ENCODE measurements at regions not wholly inside any gene's neighbourhood (a gene's known extent, or its start where the extent isn't known, plus 50 kb on each side); places are given as distances from the start of the nearest gene placed in this dataset.

DNA sequence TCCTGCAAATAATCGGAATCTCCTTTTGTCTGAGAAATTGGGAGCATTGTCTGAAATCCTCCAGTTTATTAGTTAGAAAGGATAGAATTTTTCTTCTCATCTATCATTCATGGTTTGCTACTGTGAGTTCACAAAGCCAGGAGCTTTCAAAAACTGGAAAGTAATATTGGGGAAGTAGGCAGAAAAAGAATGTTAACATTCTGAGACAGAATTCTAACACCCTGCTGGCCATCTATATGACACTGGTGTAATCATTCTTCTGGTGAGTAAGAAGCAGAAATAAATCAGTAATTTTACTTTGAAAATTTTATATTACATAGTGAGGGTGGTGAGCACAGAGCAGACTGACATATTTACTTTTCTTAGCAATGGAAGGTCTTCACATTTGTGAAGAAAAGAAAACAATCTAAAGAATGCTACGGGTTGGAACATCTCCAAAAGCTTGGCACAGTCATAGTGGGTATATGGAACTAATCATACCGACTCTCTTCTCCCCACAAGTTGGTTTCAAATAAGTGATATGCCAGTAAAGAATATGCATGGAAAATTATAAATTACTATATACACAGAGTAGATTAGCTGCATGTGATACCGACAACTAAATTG lies 344.9 kb downstream of the LPIN1 start:
- H3K4me1 ChIP-seq: no peaks in the 10 kb centered on the region
- H3K4me3 ChIP-seq: no peak overlapping the region
- intact Hi-C loops (cut with DNase I): no loop called here
- ATAC-seq (no peak), DNase-seq (no peak)
- no peak overlapping the region for H3K27ac ChIP-seq
- TF ChIP-seq CTCF (IDR thresholded peaks at IDR 0.05): no peak
- H3K27me3 ChIP-seq: no peaks in the 10 kb centered on the region
- no peaks in the 10 kb centered on the region for H3K9me3 ChIP-seq
- no peaks in the 10 kb centered on the region for H3K36me3 ChIP-seq

- Histone ChIP-seq H3K36me3 (no peaks in the 10 kb centered on the region), H3K9me3 (no peaks in the 10 kb centered on the region), H3K27me3 (no peaks in the 10 kb centered on the region), H3K27ac (no peak overlapping the region), H3K4me3 (no peak overlapping the region), H3K4me1 (no peaks in the 10 kb centered on the region)
- no peak for TF ChIP-seq CTCF (IDR thresholded peaks at IDR 0.05)
- DNase-seq: no peak
- intact Hi-C loops (cut with DNase I): no loop called here
- peak; percentile 74 for ATAC-seq
These were observed 347.7 kb downstream of the LPIN1 start for GRCh38 chr2:12094134-12094533.

DNA sequence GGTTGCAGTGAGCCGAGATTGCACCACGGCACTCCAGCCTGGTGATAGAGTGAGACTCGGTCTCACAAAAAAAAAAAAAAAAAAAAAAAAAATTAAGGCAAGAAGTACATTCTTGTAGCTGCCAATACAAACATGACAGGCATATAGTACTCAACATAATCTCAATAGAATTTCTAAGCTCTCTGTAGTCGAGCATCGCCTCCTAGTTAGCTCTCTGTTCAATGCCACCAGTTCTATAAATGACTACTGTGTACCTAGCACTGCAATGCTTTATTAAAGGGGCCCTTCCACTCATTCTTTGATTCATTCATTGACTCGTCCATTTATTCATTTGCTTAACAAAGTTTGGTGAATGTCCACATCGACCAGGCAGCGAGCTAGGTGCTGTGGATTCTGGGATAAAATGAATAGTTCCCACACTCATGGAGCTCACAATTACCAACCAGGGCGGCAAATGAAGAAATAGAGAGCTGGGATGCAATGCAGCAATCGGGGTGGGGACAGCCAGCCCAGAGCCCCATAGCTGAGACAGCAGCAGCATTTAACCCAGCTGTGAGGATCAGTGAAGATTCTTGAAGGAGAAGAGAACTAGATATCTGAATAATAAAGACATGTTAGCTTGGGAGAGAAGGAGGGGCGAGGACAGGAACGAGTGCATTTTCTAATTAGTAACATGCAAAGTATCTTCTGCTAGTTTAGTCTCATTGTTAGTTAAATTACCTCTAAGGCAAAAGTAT lies 349.8 kb downstream of the LPIN1 start:
- intact Hi-C loops (cut with DNase I): no loop called here
- DNase-seq (no peak), ATAC-seq (no peak)
- no peak for TF ChIP-seq CTCF (IDR thresholded peaks at IDR 0.05)
- H3K9me3 ChIP-seq: no peaks in the 10 kb centered on the region
- H3K27ac ChIP-seq: no peak overlapping the region
- H3K4me1 ChIP-seq: no peaks in the 10 kb centered on the region
- H3K4me3 ChIP-seq: no peak overlapping the region
- no peaks in the 10 kb centered on the region for H3K27me3 ChIP-seq
- no peaks in the 10 kb centered on the region for H3K36me3 ChIP-seq

DNA sequence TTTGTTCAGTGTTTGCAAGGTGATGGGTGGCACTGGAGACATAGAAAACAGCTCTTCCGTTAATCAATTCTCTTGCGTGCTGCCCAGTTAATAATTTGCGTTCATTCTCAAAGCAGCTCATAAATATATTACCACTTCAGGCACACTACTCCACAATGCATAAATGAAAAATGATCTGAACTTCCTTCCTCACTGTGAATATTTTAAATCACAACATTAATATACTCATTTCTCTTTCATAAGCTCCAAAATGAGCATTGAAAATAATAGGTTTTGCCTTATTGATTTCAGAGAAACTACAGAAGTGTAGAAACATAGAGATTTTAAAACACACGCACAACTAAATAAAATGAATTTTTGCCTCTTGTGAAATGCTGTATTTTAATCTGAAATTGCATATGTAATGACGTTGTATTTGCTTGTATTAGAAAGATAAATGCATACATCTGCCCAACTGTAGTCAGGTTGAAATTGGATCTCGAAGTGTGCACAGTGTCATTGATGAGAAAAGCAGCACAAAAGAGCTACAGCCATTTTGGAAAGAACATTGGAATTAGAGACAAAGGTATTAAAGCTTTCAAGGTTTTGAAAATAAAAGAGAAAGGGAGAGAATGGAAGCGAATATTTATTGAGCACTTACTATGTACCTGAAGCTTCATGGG lies 350.5 kb downstream of the LPIN1 start:
- no peaks in the 10 kb centered on the region for H3K4me1 ChIP-seq
- H3K9me3 ChIP-seq: no peaks in the 10 kb centered on the region
- H3K27me3 ChIP-seq: no peaks in the 10 kb centered on the region
- H3K4me3 ChIP-seq: no peak overlapping the region
- TF ChIP-seq CTCF (IDR thresholded peaks at IDR 0.05): no peak
- H3K36me3 ChIP-seq: no peaks in the 10 kb centered on the region
- DNase-seq (no peak), ATAC-seq (no peak)
- intact Hi-C loops (cut with DNase I): no loop called here
- H3K27ac ChIP-seq: no peak overlapping the region

DNA sequence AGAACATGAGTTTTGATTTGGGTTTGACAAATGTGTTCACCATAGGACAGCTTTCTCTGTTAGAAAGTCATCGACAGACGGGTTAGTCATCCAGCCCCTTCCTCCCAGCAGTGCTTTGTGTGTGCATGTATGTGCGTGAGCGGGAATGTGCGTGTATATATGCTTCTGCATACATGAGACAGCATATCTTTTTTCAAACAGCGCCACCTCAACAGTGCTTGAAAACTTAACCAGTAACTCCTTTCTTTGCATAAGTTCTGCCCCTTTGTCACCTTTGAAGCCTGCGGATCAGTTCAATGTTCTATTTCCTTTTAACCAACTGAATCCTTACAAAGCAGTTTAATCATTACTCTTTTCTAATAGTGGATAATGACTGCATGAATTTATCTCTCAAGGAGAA lies 351.4 kb downstream of the LPIN1 start:
- Histone ChIP-seq H3K27ac (no peak overlapping the region), H3K36me3 (no peaks in the 10 kb centered on the region), H3K27me3 (no peaks in the 10 kb centered on the region), H3K4me3 (no peak overlapping the region), H3K4me1 (no peaks in the 10 kb centered on the region), H3K9me3 (no peaks in the 10 kb centered on the region)
- no peak for ATAC-seq
- DNase-seq: no peak
- intact Hi-C loops (cut with DNase I): no loop called here
- no peak for TF ChIP-seq CTCF (IDR thresholded peaks at IDR 0.05)
